ENCODE measurements at regions not wholly inside any gene's neighbourhood (a gene's known extent, or its start where the extent isn't known, plus 50 kb on each side); places are given as distances from the start of the nearest gene placed in this dataset.

DNA sequence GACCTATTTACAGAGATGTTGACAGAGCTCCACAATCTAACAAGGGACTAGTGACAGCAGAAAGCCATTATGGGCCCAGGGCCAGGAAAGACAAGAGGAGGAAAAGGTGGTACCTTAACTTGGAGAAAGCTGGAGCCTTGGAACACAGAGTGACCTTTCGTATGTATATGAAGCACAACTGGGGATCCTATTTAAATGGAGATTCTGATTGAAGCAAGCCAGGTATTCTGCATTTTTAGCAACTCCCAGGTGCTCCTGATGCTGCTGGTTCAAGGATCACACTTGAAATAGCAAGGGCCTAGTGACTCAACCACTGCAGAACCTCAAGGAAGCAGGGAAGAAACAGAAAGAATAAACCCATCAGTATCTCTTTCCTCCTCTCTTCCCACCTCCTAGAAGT lies 99.4 kb downstream of the TMEM47 start:
- DNase-seq (ENCODE audit: extremely low read depth, low read depth) = no peak
- TF ChIP-seq, protein P1, sequence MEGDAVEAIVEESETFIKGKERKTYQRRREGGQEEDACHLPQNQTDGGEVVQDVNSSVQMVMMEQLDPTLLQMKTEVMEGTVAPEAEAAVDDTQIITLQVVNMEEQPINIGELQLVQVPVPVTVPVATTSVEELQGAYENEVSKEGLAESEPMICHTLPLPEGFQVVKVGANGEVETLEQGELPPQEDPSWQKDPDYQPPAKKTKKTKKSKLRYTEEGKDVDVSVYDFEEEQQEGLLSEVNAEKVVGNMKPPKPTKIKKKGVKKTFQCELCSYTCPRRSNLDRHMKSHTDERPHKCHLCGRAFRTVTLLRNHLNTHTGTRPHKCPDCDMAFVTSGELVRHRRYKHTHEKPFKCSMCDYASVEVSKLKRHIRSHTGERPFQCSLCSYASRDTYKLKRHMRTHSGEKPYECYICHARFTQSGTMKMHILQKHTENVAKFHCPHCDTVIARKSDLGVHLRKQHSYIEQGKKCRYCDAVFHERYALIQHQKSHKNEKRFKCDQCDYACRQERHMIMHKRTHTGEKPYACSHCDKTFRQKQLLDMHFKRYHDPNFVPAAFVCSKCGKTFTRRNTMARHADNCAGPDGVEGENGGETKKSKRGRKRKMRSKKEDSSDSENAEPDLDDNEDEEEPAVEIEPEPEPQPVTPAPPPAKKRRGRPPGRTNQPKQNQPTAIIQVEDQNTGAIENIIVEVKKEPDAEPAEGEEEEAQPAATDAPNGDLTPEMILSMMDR (IDR thresholded peaks at IDR 0.05; ENCODE audit: low read depth, low read length) = no peak

DNA sequence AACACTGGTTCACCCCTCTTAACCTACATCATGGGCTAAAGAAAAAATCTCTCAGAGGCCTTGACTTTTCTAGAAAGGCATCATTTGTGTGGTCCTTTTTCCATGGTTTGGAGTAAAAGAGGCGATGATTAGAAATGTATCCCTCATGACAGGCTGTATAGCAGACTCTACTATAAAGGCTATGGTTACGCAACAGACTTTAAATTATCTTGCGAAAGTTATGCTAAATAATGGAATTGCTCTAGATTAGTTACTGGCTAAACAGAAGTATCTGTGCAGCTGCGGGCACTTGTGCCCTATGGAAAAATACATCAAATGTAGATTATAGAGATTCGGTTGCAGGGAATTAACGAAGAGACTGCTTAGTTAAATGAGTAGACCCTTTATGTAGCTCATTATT lies 101.6 kb downstream of the TMEM47 start:
- TF ChIP-seq, protein P1 (IDR thresholded peaks at IDR 0.05; ENCODE audit: low read depth, low read length) = no peak
- DNase-seq (ENCODE audit: extremely low read depth, low read depth) = no peak

DNA sequence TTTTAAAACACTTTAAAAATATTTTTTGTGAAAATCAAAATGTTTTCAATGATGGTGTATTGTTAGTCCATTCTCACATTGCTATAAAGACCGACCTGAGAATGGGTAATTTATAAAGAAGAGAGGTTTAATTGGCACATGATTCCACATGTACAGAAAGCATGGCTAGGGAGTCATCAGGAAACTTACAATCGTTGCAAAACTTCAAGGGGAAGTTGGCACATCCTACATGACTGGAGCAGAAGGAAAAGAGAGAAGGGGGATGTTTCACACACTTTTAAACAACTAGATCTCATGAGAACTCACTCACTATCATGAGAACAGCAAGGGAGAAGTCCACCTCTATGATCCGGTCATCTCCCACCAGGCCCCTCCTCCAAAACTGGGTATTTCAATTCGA lies 110.7 kb downstream of the TMEM47 start:
- no peak for DNase-seq (ENCODE audit: extremely low read depth, low read depth)
- TF ChIP-seq, protein P1 (IDR thresholded peaks at IDR 0.05; ENCODE audit: low read depth, low read length) = no peak

DNA sequence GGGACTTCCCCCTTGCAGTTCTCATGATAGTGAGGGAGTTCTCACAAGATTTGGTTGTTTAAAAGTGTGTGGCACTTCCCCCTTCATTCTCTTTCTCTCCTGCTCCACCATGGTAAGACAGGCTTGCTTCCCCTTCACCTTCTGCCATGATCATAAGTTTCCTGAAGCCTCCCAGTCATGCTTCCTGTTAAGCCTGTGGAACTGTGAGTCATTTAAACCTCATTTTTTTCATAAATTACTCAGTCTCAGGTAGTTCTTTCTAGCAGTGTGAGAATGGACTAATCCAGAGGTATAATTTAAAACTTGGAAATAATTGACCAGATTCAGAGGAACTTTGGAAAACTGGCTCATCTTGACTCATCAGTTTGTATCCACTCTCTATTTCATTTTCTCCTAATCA lies 129.0 kb downstream of the TMEM47 start:
- no peak for DNase-seq (ENCODE audit: extremely low read depth, low read depth)
- TF ChIP-seq, protein P1 (IDR thresholded peaks at IDR 0.05; ENCODE audit: low read depth, low read length) = no peak

DNA sequence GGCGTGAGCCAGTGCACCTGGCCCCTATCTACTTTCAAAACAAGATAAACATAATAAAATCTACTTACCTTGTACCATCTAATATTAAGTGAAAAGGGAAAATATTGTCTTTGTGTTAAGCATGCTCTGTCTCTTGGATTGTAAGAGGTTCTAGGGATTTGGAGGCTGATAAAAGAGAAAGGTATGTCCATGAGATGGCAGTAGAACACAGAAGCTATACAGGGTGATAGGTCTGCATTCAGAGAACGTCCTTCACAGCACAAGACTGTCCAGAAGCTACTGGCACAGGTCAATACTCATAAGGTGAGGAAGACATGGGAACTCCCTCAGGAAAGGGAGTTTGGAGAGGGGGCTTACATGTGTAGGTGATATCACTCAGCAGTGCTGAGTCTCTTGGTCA lies 135.5 kb downstream of the TMEM47 start:
- TF ChIP-seq, protein P1 (IDR thresholded peaks at IDR 0.05; ENCODE audit: low read depth, low read length) = peak; percentile 10
- DNase-seq (ENCODE audit: extremely low read depth, low read depth) = no peak

DNA sequence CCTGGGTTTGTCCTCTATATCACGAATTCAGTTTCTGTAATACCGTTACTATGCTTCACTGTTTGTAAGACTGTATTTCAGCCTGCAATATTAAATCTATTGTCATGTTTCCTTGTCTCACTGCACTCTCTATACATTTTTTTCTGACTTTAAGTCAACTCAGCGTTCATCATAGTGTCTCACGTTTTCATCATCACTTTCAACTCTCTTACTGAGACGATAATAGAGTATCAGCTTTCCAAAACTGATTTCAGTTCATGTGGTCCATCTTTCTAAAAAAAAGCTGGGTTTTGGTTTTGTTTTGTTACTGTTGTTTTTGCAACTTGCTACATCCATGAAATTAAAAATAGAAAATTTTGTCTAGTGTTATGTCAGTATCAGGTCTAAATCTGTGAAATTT lies 147.7 kb downstream of the TMEM47 start:
- DNase-seq (ENCODE audit: extremely low read depth, low read depth) = no peak
- TF ChIP-seq, protein P1 (IDR thresholded peaks at IDR 0.05; ENCODE audit: low read depth, low read length) = no peak

DNA sequence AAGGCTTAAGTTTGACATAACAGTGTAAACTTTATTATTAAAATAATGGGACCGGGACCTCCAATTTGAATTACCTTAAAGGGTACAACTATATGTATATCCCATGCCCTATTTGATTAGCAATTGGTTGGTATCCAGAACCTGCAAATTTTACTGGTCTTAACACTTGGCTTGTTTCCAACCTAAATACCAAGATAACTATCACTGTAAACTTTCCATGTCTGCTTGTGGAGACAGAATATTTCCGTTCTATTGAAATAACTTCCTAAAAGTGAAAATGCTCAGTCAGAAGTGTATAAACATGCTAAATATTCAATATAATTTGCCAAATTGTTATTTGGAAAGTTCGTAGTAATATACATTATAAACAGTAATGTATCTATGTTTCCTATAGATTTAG lies 154.0 kb downstream of the TMEM47 start:
- TF ChIP-seq, protein P1 (IDR thresholded peaks at IDR 0.05; ENCODE audit: low read depth, low read length) = no peak
- DNase-seq (ENCODE audit: extremely low read depth, low read depth) = no peak

Measured in AG09319 (cell line).